GM21526 (cell line): ENCODE measurements at regions not wholly inside any gene's neighbourhood (a gene's known extent, or its start where the extent isn't known, plus 50 kb on each side); places are given as distances from the start of the nearest gene placed in this dataset.

Experiments used
- ATAC-seq: cut with Tn5 transposase; IDR thresholded peaks from one replicate; pipeline ENCODE4 v1.9.1; 2021; ENCODE audit warnings: moderate library complexity; ENCODE audit not compliant: unreplicated experiment, low FRiP score

- no peak for ATAC-seq
These were observed 82.6 kb upstream of the POU1F1 start for GRCh38 chr3:87359025-87359424.

DNA sequence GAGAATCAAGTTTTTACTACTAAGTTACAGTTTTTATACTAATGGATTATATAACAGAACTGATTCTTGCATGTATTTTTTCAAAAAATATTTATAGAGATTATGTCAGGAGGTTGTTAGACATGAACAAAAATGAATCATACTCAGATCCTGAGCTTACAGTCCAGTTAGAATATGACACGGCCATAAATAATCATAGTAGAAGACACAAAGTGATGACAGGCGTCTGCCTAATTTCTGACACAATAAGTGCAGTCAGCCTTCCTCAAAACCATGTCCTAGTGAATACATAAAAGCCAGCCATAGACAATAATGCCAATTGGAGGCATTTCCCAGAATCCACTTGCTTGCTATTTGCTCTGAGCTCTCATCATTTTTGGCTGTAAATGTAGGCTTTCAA lies 81.7 kb upstream of the POU1F1 start:
- ATAC-seq, result no peak

GRCh38 chr3:87354398-87354797 lies 78.0 kb upstream of the POU1F1 start:
- ATAC-seq, result no peak

DNA sequence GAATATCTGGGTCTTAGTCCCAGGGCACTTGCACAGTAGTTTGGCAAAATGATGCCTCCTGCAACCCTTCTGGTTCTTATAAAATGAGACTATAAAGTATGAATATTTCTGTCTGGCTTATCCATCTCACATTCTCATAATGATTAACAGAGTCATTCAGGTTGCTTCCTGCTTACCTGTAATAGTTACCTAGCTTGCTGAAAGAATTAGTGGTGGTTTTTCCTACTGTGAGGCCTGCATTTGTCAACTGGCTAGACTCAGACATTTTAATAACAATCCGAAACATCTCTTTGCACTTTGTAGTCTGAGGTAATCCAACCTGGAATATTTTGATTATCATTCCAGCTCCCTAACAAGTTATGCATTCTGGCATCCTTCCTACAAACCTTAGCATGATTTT lies 75.6 kb upstream of the POU1F1 start:
- no peak for ATAC-seq

GRCh38 chr3:87350367-87351199 lies 74.2 kb upstream of the POU1F1 start:
- peak; percentile 99 for ATAC-seq

DNA sequence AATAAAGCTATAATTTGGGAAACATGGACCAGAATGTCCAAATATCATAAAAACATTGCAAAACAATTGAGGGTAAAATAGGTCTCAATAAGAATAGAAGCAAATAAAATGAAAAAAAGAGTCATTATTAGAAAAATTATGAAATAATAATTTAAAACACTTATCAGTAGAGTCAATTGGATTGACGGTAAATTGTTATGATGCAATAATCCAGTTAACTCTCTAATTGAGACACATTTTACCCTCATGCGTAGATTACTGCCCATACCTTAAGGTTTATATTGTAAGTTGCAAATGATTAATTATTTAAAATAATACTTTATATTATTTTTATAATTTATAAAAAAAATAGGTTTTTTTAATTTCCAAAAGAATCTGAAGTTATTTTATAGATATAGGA lies 73.4 kb upstream of the POU1F1 start:
- ATAC-seq, result no peak

DNA sequence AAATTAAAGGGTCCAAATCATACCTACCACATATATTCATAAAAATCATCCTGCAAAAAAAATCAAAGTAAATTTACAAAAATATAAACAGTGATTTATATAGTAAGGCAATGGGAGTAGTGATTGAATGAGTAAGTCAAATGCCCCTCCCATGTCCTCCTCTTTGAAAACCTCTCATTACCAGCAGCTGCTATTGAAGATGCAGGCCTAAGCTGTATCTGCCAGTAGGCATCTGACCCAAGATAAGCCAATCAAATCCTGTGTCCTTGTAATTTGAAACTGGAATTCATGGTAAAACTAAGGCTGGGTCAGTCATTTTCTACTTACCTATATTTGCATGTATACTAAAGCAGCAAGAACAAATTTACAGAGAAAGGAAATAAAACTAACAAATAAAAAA lies 60.4 kb upstream of the POU1F1 start:
- no peak for ATAC-seq

- ATAC-seq, result no peak
These were observed 59.5 kb upstream of the POU1F1 start for GRCh38 chr3:87335931-87336330.

- no peak for ATAC-seq
These were observed 57.1 kb upstream of the POU1F1 start for GRCh38 chr3:87333393-87333892.

- ATAC-seq, result no peak
These were observed 56.4 kb upstream of the POU1F1 start for GRCh38 chr3:87332789-87333188.

DNA sequence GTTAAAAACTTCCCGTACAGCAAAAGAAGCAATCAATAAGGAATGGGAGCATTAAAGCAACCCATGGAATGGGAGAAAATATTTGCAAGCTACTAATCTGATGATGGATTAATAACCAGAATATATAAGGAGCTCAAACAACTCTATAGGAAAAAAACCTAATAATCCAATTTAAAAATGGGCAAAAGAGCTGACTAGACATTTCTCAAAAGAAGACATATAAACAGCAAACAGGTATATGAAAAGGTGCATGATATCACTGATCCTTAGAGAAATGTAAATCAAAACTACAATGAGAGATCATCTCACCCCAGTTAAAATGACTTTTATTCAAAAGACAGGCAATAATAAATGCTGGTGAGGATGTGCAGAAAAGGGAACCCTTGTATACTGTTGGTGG lies 52.7 kb upstream of the POU1F1 start:
- no peak for ATAC-seq
